ENCODE measurements at regions not wholly inside any gene's neighbourhood (a gene's known extent, or its start where the extent isn't known, plus 50 kb on each side); places are given as distances from the start of the nearest gene placed in this dataset.

DNA sequence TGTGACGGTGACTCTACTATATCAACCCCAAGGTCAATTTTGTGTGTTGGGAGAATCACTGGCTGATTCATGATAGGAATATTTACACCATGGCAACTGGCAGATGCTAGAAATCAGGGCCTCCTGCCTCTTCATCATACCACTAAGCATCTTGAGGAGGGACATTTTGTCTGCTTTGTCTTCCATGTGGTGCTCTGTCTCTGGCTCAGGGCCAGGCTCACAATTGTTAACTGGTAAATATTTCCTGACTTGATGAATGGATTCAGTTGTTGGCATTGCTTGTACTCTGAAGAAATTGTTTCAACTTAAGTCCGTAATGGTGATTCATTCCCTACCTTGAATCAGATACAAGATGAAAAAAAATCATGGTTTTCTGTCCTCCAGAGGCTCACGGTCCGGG lies 292.7 kb downstream of the HAPSTR1 start:
- H3K4me1 ChIP-seq (ENCODE audit: control insufficient read depth, insufficient read depth, low read length), result no peaks in the 10 kb centered on the region
- H3K4me3 ChIP-seq (ENCODE audit: low read depth in 2 of 2, low read length in 2 of 2), result no peak overlapping the region
- CTCF ChIA-PET, result no interaction called here
- no peak for DNase-seq (ENCODE audit: low read depth, low spot score)
- no peaks in the 10 kb centered on the region for H3K36me3 ChIP-seq (ENCODE audit: control insufficient read depth, insufficient read depth, low read length)
- no peaks in the 10 kb centered on the region for H3K9me3 ChIP-seq (ENCODE audit: control insufficient read depth, insufficient read depth, low read depth, low read length)
- peaks cover 3% of the 10 kb centered on the region; the same call in 1 of the 2 replicates for H3K27me3 ChIP-seq (ENCODE audit: control insufficient read depth, insufficient read depth, low read length)
- ATAC-seq, result no peak
- H3K27ac ChIP-seq (ENCODE audit: low read length), result no peak overlapping the region
- intact Hi-C loops (cut with micrococcal nuclease; ENCODE audit: unreplicated experiment), result no loop called here
- TF ChIP-seq SIN3A (IDR thresholded peaks at IDR 0.05; ENCODE audit: borderline replicate concordance, insufficient read depth, low read depth, low read length) (no peak), TCF7L2 (IDR thresholded peaks at IDR 0.05; ENCODE audit: low read depth, low read length) (no peak), POLR2AphosphoS5 (IDR thresholded peaks at IDR 0.05; ENCODE audit: low read depth, low read length) (no peak)
- TF ChIP-seq, protein P1, sequence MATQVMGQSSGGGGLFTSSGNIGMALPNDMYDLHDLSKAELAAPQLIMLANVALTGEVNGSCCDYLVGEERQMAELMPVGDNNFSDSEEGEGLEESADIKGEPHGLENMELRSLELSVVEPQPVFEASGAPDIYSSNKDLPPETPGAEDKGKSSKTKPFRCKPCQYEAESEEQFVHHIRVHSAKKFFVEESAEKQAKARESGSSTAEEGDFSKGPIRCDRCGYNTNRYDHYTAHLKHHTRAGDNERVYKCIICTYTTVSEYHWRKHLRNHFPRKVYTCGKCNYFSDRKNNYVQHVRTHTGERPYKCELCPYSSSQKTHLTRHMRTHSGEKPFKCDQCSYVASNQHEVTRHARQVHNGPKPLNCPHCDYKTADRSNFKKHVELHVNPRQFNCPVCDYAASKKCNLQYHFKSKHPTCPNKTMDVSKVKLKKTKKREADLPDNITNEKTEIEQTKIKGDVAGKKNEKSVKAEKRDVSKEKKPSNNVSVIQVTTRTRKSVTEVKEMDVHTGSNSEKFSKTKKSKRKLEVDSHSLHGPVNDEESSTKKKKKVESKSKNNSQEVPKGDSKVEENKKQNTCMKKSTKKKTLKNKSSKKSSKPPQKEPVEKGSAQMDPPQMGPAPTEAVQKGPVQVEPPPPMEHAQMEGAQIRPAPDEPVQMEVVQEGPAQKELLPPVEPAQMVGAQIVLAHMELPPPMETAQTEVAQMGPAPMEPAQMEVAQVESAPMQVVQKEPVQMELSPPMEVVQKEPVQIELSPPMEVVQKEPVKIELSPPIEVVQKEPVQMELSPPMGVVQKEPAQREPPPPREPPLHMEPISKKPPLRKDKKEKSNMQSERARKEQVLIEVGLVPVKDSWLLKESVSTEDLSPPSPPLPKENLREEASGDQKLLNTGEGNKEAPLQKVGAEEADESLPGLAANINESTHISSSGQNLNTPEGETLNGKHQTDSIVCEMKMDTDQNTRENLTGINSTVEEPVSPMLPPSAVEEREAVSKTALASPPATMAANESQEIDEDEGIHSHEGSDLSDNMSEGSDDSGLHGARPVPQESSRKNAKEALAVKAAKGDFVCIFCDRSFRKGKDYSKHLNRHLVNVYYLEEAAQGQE (IDR thresholded peaks at IDR 0.05; ENCODE audit: insufficient read depth in 1 of 2, low read depth in 2 of 2, low read length in 1 of 2), result no peak
- TF ChIP-seq, protein P2, sequence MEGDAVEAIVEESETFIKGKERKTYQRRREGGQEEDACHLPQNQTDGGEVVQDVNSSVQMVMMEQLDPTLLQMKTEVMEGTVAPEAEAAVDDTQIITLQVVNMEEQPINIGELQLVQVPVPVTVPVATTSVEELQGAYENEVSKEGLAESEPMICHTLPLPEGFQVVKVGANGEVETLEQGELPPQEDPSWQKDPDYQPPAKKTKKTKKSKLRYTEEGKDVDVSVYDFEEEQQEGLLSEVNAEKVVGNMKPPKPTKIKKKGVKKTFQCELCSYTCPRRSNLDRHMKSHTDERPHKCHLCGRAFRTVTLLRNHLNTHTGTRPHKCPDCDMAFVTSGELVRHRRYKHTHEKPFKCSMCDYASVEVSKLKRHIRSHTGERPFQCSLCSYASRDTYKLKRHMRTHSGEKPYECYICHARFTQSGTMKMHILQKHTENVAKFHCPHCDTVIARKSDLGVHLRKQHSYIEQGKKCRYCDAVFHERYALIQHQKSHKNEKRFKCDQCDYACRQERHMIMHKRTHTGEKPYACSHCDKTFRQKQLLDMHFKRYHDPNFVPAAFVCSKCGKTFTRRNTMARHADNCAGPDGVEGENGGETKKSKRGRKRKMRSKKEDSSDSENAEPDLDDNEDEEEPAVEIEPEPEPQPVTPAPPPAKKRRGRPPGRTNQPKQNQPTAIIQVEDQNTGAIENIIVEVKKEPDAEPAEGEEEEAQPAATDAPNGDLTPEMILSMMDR (IDR thresholded peaks at IDR 0.05), result no peak
- in situ Hi-C loops (cut with HindIII; ENCODE audit: low pct_unique_long_range_greater_than_20kb, low sequenced_read_pairs), result no loop called here
- BruUV-seq (replicated peaks), result no TSS peak
- POLR2A ChIA-PET, result no interaction called here

DNA sequence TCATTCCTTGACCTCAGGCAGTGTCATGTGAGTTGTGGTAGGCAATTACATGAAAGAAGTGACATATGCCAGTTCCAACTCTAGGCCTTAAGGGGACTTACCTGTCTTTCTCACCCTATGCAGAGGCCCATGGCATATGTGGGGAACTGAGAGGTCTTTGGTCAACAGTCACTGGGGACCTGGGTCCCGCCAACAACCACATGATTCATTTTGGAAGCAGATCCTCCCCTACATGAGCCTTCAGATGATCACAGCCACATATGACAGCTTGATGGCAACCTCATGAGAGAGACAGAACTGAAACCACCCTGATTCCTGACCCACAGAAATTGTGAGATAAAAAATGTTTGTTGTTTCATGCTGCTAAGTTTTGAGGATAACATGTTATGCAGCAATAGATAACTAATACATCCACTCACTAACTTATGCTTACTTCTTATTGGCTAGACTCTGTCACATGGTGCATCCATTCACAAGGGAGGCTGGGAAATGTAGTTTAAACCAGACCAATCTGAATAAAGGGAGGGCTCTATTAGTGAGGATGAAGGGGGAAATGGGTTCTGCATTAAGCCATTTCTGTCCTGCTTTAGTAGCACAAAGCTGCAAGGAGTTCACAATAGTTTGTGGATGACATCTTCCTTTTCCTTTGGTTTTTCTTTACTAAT lies 298.2 kb downstream of the HAPSTR1 start:
- ChIA-PET POLR2A (no interaction called here), CTCF (no interaction called here)
- Histone ChIP-seq H3K36me3 (ENCODE audit: control insufficient read depth, insufficient read depth, low read length) (no peaks in the 10 kb centered on the region), H3K4me3 (ENCODE audit: low read depth in 2 of 2, low read length in 2 of 2) (no peak overlapping the region), H3K27ac (ENCODE audit: low read length) (no peak overlapping the region), H3K9me3 (ENCODE audit: control insufficient read depth, insufficient read depth, low read depth, low read length) (no peaks in the 10 kb centered on the region), H3K4me1 (ENCODE audit: control insufficient read depth, insufficient read depth, low read length) (no peaks in the 10 kb centered on the region), H3K27me3 (ENCODE audit: control insufficient read depth, insufficient read depth, low read length) (peaks cover 9% of the 10 kb centered on the region)
- DNase-seq (ENCODE audit: low read depth, low spot score), result no peak
- BruUV-seq (replicated peaks), result no TSS peak
- intact Hi-C loops (cut with micrococcal nuclease; ENCODE audit: unreplicated experiment) (no loop called here), in situ Hi-C loops (cut with HindIII; ENCODE audit: low pct_unique_long_range_greater_than_20kb, low sequenced_read_pairs) (no loop called here)
- no peak for ATAC-seq
- TF ChIP-seq SIN3A (IDR thresholded peaks at IDR 0.05; ENCODE audit: borderline replicate concordance, insufficient read depth, low read depth, low read length), result no peak
- TF ChIP-seq, protein P2 (IDR thresholded peaks at IDR 0.05), result no peak
- TF ChIP-seq, protein P1 (IDR thresholded peaks at IDR 0.05; ENCODE audit: insufficient read depth in 1 of 2, low read depth in 2 of 2, low read length in 1 of 2), result no peak
- no peak for TF ChIP-seq TCF7L2 (IDR thresholded peaks at IDR 0.05; ENCODE audit: low read depth, low read length)
- no peak for TF ChIP-seq POLR2AphosphoS5 (IDR thresholded peaks at IDR 0.05; ENCODE audit: low read depth, low read length)
